HL-60 (cell line): ENCODE measurements at regions not wholly inside any gene's neighbourhood (a gene's known extent, or its start where the extent isn't known, plus 50 kb on each side); places are given as distances from the start of the nearest gene placed in this dataset.

Source experiments
- DNase-seq, 2 experiments: peaks; one replicate each; pipeline ENCODE4 v3.0.0-alpha.2; 2010 to 2020; ENCODE audit warnings: low read depth in 1 of 2, low spot score in 1 of 2
- H3K27ac ChIP-seq: fragments of 250-450 bp; sonication (Bioruptor Pico); replicated peaks from 2 replicates; pipeline ENCODE4 v1.5.1; 2020; ENCODE audit warnings: mild to moderate bottlenecking, moderate library complexity
- H3K27me3 ChIP-seq: fragments of 250-450 bp; sonication (Bioruptor Pico); 2 replicates; pipeline ENCODE4 v1.5.1; 2021; ENCODE audit warnings: mild to moderate bottlenecking, moderate library complexity; ENCODE audit not compliant: insufficient read depth, poor library complexity, severe bottlenecking
- H3K4me3 ChIP-seq: replicated peaks from 2 replicates; pipeline ENCODE4 v1.5.1; 2011; ENCODE audit warnings: mild to moderate bottlenecking, control low read depth, low read length; ENCODE audit not compliant: insufficient read depth
- CTCF ChIP-seq: IDR thresholded peaks from one replicate; pipeline ENCODE4 v1.5.1; 2011; ENCODE audit warnings: low read length, control low read depth, inconsistent platforms; ENCODE audit not compliant: insufficient read depth
- GABPA ChIP-seq: IDR thresholded peaks from 2 replicates; pipeline ENCODE4 v1.6.1; 2012; ENCODE audit warnings: low read depth
- POLR2AphosphoS5 ChIP-seq: IDR thresholded peaks from 2 replicates; pipeline ENCODE4 v1.6.1; 2012; ENCODE audit warnings: low read depth
- REST ChIP-seq: IDR thresholded peaks from 2 replicates; pipeline ENCODE4 v1.6.1; 2012; ENCODE audit warnings: low read depth; ENCODE audit not compliant: insufficient replicate concordance
- SPI1 ChIP-seq: IDR thresholded peaks from 2 replicates; pipeline ENCODE4 v1.6.1; 2012; ENCODE audit warnings: low read depth, mild to moderate bottlenecking, borderline replicate concordance

DNA sequence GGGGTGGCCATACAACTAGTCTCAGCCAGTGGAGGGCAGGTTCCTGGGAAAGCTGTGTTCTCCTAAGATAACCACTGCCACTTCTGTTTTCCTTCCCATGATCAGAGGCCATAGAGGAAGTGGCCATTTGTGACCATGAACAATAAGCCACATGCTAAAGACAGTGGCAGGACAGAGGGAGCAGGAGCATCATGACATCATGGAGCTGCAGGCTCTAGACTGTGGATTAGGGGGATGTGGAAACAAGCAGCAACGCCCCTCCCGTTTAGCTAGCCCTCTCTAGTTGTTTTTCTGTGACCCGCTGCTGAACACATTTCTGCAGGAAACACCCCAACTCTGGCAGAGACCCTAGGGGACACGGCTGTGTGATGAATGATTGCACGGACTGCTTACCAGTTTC, 195.0 kb upstream of the NECTIN1 start:
- H3K4me3 ChIP-seq, result no peak overlapping the region
- H3K27me3 ChIP-seq, result no peaks in the 10 kb centered on the region
- no peak for TF ChIP-seq CTCF
- TF ChIP-seq GABPA, result no peak
- no peak for TF ChIP-seq SPI1
- no peak for TF ChIP-seq REST
- TF ChIP-seq POLR2AphosphoS5, result no peak
- no peak for DNase-seq
- no peak overlapping the region for H3K27ac ChIP-seq

GRCh38 chr11:119921571-119921970, 192.6 kb upstream of the NECTIN1 start:
- DNase-seq, result no peak
- Histone ChIP-seq H3K4me3 (no peak overlapping the region), H3K27ac (no peak overlapping the region), H3K27me3 (no peaks in the 10 kb centered on the region)
- TF ChIP-seq POLR2AphosphoS5, result no peak
- no peak for TF ChIP-seq GABPA
- no peak for TF ChIP-seq CTCF
- no peak for TF ChIP-seq REST
- no peak for TF ChIP-seq SPI1

GRCh38 chr11:119920666-119921387, 191.8 kb upstream of the NECTIN1 start:
- no peak overlapping the region for H3K27ac ChIP-seq
- no peak for DNase-seq
- no peaks in the 10 kb centered on the region for H3K27me3 ChIP-seq
- no peak overlapping the region for H3K4me3 ChIP-seq
- no peak for TF ChIP-seq SPI1
- no peak for TF ChIP-seq GABPA
- TF ChIP-seq CTCF, result no peak
- TF ChIP-seq POLR2AphosphoS5, result no peak
- no peak for TF ChIP-seq REST
